ENCODE measurements at regions not wholly inside any gene's neighbourhood (a gene's known extent, or its start where the extent isn't known, plus 50 kb on each side); places are given as distances from the start of the nearest gene placed in this dataset.

DNA sequence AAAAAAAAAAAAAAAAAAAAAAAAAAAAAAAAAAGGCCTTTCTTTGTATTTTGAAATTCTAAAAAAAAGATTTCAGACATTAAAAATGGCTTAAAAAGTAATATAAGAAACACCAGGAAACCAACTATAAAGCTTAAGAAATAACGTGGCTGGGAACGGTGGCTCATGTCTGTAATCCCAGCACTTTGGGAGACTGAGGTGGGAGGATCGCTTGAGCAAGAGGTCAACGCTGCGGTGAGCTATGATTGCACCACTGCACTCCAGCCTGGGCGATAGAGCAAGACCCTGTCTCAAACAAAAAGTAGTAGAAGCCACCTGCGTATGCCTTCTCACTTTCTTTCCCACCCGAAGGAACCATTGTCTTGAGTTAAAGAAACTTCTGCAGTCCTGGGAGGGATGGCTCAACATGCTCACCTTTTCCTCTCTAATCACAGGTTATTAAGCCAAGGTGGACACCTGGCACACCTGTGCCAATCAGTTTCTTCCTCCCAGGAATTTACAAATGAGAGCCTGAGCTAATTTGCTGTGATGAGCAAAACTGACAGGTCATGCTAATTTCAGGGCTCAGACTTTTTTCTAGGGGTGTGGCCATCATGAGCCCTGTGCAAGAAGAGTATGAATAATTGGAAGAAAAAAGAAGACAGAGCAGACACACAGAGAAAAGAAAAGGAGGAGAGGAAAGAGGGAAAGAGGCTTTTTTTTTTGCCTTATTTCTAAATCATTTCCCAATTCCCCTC is 72.0 kb upstream of the PARD3 start (continued):
- TF ChIP-seq, protein P1, sequence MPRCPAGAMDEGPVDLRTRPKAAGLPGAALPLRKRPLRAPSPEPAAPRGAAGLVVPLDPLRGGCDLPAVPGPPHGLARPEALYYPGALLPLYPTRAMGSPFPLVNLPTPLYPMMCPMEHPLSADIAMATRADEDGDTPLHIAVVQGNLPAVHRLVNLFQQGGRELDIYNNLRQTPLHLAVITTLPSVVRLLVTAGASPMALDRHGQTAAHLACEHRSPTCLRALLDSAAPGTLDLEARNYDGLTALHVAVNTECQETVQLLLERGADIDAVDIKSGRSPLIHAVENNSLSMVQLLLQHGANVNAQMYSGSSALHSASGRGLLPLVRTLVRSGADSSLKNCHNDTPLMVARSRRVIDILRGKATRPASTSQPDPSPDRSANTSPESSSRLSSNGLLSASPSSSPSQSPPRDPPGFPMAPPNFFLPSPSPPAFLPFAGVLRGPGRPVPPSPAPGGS (IDR thresholded peaks at IDR 0.05): no peak
- no peak for TF ChIP-seq KDM1A (IDR thresholded peaks at IDR 0.05; ENCODE audit: low read depth)

GRCh38 chr10:34885898-34886297 is 70.8 kb upstream of the PARD3 start:
- TF ChIP-seq, protein P2, sequence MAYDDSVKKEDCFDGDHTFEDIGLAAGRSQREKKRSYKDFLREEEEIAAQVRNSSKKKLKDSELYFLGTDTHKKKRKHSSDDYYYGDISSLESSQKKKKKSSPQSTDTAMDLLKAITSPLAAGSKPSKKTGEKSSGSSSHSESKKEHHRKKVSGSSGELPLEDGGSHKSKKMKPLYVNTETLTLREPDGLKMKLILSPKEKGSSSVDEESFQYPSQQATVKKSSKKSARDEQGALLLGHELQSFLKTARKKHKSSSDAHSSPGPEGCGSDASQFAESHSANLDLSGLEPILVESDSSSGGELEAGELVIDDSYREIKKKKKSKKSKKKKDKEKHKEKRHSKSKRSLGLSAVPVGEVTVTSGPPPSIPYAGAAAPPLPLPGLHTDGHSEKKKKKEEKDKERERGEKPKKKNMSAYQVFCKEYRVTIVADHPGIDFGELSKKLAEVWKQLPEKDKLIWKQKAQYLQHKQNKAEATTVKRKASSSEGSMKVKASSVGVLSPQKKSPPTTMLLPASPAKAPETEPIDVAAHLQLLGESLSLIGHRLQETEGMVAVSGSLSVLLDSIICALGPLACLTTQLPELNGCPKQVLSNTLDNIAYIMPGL (CRISPR knock-in tag; IDR thresholded peaks at IDR 0.05; ENCODE audit: borderline replicate concordance): no peak
- no peak for TF ChIP-seq RAD21 (conservative IDR thresholded peaks at IDR 0.05 in 1 of 2, IDR thresholded peaks at IDR 0.05 in 1 of 2)
- TF ChIP-seq JUN (IDR thresholded peaks at IDR 0.05): no peak
- TF ChIP-seq CEBPB (IDR thresholded peaks at IDR 0.05): no peak
- no peak for TF ChIP-seq RNF2 (IDR thresholded peaks at IDR 0.05; ENCODE audit: borderline replicate concordance, low read depth)
- TF ChIP-seq EHF (CRISPR knock-in tag; IDR thresholded peaks at IDR 0.05): no peak
- no peak for TF ChIP-seq CBX8 (IDR thresholded peaks at IDR 0.05)
- TF ChIP-seq CTCF (IDR thresholded peaks at IDR 0.05): no peak
- TF ChIP-seq, protein P3, sequence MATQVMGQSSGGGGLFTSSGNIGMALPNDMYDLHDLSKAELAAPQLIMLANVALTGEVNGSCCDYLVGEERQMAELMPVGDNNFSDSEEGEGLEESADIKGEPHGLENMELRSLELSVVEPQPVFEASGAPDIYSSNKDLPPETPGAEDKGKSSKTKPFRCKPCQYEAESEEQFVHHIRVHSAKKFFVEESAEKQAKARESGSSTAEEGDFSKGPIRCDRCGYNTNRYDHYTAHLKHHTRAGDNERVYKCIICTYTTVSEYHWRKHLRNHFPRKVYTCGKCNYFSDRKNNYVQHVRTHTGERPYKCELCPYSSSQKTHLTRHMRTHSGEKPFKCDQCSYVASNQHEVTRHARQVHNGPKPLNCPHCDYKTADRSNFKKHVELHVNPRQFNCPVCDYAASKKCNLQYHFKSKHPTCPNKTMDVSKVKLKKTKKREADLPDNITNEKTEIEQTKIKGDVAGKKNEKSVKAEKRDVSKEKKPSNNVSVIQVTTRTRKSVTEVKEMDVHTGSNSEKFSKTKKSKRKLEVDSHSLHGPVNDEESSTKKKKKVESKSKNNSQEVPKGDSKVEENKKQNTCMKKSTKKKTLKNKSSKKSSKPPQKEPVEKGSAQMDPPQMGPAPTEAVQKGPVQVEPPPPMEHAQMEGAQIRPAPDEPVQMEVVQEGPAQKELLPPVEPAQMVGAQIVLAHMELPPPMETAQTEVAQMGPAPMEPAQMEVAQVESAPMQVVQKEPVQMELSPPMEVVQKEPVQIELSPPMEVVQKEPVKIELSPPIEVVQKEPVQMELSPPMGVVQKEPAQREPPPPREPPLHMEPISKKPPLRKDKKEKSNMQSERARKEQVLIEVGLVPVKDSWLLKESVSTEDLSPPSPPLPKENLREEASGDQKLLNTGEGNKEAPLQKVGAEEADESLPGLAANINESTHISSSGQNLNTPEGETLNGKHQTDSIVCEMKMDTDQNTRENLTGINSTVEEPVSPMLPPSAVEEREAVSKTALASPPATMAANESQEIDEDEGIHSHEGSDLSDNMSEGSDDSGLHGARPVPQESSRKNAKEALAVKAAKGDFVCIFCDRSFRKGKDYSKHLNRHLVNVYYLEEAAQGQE (IDR thresholded peaks at IDR 0.05): no peak
- no peak for TF ChIP-seq BHLHE40 (IDR thresholded peaks at IDR 0.05; ENCODE audit: low read depth, low read length)
- TF ChIP-seq MAFK (IDR thresholded peaks at IDR 0.05; ENCODE audit: partially characterized antibody): no peak
- TF ChIP-seq PHF8 (IDR thresholded peaks at IDR 0.05; ENCODE audit: borderline replicate concordance, low read depth): no peak
- no peak for TF ChIP-seq POLR2A (IDR thresholded peaks at IDR 0.05; ENCODE audit: low read length)
- TF ChIP-seq, protein P4, sequence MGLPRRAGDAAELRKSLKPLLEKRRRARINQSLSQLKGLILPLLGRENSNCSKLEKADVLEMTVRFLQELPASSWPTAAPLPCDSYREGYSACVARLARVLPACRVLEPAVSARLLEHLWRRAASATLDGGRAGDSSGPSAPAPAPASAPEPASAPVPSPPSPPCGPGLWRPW (IDR thresholded peaks at IDR 0.05): no peak
- TF ChIP-seq SMC3 (IDR thresholded peaks at IDR 0.05): no peak
- TF ChIP-seq HDAC2 (IDR thresholded peaks at IDR 0.05): no peak
- no peak for TF ChIP-seq CBX2 (IDR thresholded peaks at IDR 0.05; ENCODE audit: borderline replicate concordance, low read depth)
- Histone ChIP-seq H3K4me3 (no peak overlapping the region), H3K9me3 (no peaks in the 10 kb centered on the region), H3K27ac (no peak overlapping the region), H3K4me1 (peaks cover 11% of the 10 kb centered on the region), H3K4me2 (no peak overlapping the region)
- 82% methylated on average over 3 of the region's 3 CpGs for WGBS (ENCODE audit: missing lambda C conversion rate)
- FAIRE-seq (no peak), DNase-seq (ENCODE audit: low read depth in 1 of 2, low spot score in 1 of 2) (no peak), ATAC-seq (no peak)
- CTCF ChIA-PET: interaction anchor here (0.9 to 1.3 kb wide), 3 partner anchors 22 to 202 kb away, joined by 3 to 5 read pairs (median 4); no protein-coding TSS in a partner anchor
- POLR2A ChIA-PET: no interaction called here
